IMR-90 (cell line): ENCODE measurements at regions not wholly inside any gene's neighbourhood (a gene's known extent, or its start where the extent isn't known, plus 50 kb on each side); places are given as distances from the start of the nearest gene placed in this dataset.

Experiments used
- ATAC-seq: fragments of 200-7000 bp; cut with Tn5 transposase; 2 replicates; pipeline ENCODE4 v1.9.1; 2020; ENCODE audit warnings: low read depth, mild to moderate bottlenecking, moderate library complexity
- BruUV-seq: library from RNA; stranded (reverse); fragments of 400-500 nt; replicated peaks from 2 replicates; lab custom pipeline; 2021; lab: Mats Ljungman, UMichigan
- CTCF ChIA-PET: fragments of 300-600 bp; formaldehyde crosslinking; extraction: SDS; loops from one replicate; lab custom pipeline; 2021; ENCODE audit warnings: antibody characterized with exemption; lab: Yijun Ruan, JAX
- POLR2A ChIA-PET: fragments of 300-600 bp; sonication (Branson Sonifier 250); formaldehyde crosslinking; loops from one replicate; lab custom pipeline; 2022; ENCODE audit warnings: antibody characterized with exemption; ENCODE audit not compliant: unreplicated experiment; lab: Charles Lee
- DNase-seq: peaks from one replicate; pipeline ENCODE4 v3.0.0; 2013
- H2AFZ ChIP-seq: replicated peaks from 2 replicates; pipeline ENCODE3; 2013; ENCODE audit warnings: low read length, mild to moderate bottlenecking; ENCODE audit not compliant: poor library complexity
- H2AK5ac ChIP-seq: 2 replicates; pipeline ENCODE4 v1.6.1; 2013; ENCODE audit warnings: low read depth, low read length, inconsistent platforms
- H2AK9ac ChIP-seq: replicated peaks from 2 replicates; pipeline ENCODE3; 2013; ENCODE audit warnings: mild to moderate bottlenecking, low read depth, low read length, moderate library complexity; ENCODE audit not compliant: poor library complexity
- H2BK120ac ChIP-seq: 2 replicates; pipeline ENCODE4 v1.6.1; 2013; ENCODE audit warnings: low read depth, low read length, inconsistent platforms
- H2BK15ac ChIP-seq: 3 replicates; pipeline ENCODE4 v1.6.1; 2013; ENCODE audit warnings: low read depth, low read length, inconsistent platforms
- H2BK20ac ChIP-seq: 2 replicates; pipeline ENCODE4 v1.6.1; 2013; ENCODE audit warnings: low read depth, mild to moderate bottlenecking, inconsistent platforms, low read length, moderate library complexity
- H2BK5ac ChIP-seq: 2 replicates; pipeline ENCODE4 v1.6.1; 2013; ENCODE audit warnings: mild to moderate bottlenecking, low read depth, low read length, inconsistent platforms; ENCODE audit not compliant: poor library complexity, severe bottlenecking
- H3K14ac ChIP-seq: replicated peaks from 2 replicates; pipeline ENCODE4 v1.6.1; 2013; ENCODE audit warnings: low read depth, low read length, inconsistent platforms
- H3K18ac ChIP-seq: 2 replicates; pipeline ENCODE4 v1.6.1; 2013; ENCODE audit warnings: low read depth, low read length, control low read depth
- H3K23ac ChIP-seq: 2 replicates; pipeline ENCODE4 v1.6.1; 2013; ENCODE audit warnings: low read depth, low read length, inconsistent platforms
- H3K27ac ChIP-seq: 2 replicates; pipeline ENCODE4 v1.5.1; 2013; ENCODE audit warnings: mild to moderate bottlenecking, control low read depth, low read length; ENCODE audit not compliant: insufficient read depth
- H3K27me3 ChIP-seq: 2 replicates; pipeline ENCODE4 v1.6.1; 2013; ENCODE audit warnings: low read length; ENCODE audit not compliant: control insufficient read depth, insufficient read depth
- H3K36me3 ChIP-seq: 2 replicates; pipeline ENCODE4 v1.6.1; 2013; ENCODE audit warnings: low read length, mixed read lengths; ENCODE audit not compliant: control insufficient read depth, insufficient read depth
- H3K4ac ChIP-seq: 2 replicates; pipeline ENCODE4 v1.6.1; 2013; ENCODE audit warnings: low read depth, low read length, inconsistent platforms
- H3K4me1 ChIP-seq: 2 replicates; pipeline ENCODE4 v1.6.1; 2013; ENCODE audit warnings: low read length, mixed read lengths; ENCODE audit not compliant: control insufficient read depth, insufficient read depth
- H3K4me2 ChIP-seq: 2 replicates; pipeline ENCODE4 v1.6.1; 2013; ENCODE audit warnings: low read depth, mild to moderate bottlenecking, control low read depth, low read length, moderate library complexity
- H3K4me3 ChIP-seq: 2 replicates; pipeline ENCODE4 v1.5.1; 2013; ENCODE audit warnings: low read depth, mild to moderate bottlenecking, control low read depth, low read length, moderate library complexity; ENCODE audit not compliant: insufficient read depth
- H3K56ac ChIP-seq: 2 replicates; pipeline ENCODE4 v1.6.1; 2013; ENCODE audit warnings: low read length, inconsistent platforms; ENCODE audit not compliant: insufficient read depth; ENCODE audit errors: extremely low read depth
- H3K79me1 ChIP-seq, 2 experiments: 2 replicates each; pipeline ENCODE4 v1.6.1; 2013; ENCODE audit warnings: low read length in 2 of 2, inconsistent platforms in 1 of 2, low read depth in 1 of 2
- H3K9ac ChIP-seq: 2 replicates; pipeline ENCODE4 v1.6.1; 2013; ENCODE audit warnings: low read depth, low read length, control low read depth
- H3K9me1 ChIP-seq: 2 replicates; pipeline ENCODE4 v1.6.1; 2013; ENCODE audit warnings: low read length, inconsistent platforms; ENCODE audit not compliant: insufficient read depth
- H3K9me3 ChIP-seq: 2 replicates; pipeline ENCODE4 v1.6.1; 2013; ENCODE audit warnings: low read length; ENCODE audit not compliant: control insufficient read depth, insufficient read depth
- H4K20me1 ChIP-seq: 2 replicates; pipeline ENCODE4 v1.6.1; 2013; ENCODE audit warnings: low read length, inconsistent platforms; ENCODE audit not compliant: insufficient read depth
- H4K5ac ChIP-seq: 2 replicates; pipeline ENCODE4 v1.6.1; 2013; ENCODE audit warnings: mild to moderate bottlenecking, low read depth, low read length, control low read depth
- H4K8ac ChIP-seq, 2 experiments: 2 replicates each; pipeline ENCODE4 v1.6.1; 2013; ENCODE audit warnings: low read depth in 2 of 2, low read length in 2 of 2, control low read depth in 1 of 2, inconsistent platforms in 1 of 2
- H4K91ac ChIP-seq: 2 replicates; pipeline ENCODE4 v1.6.1; 2013; ENCODE audit warnings: low read depth, low read length, inconsistent platforms; ENCODE audit not compliant: insufficient read depth
- BHLHE40 ChIP-seq: fragments of 150-350 bp; IDR thresholded peaks from 2 replicates; pipeline ENCODE4 v1.6.1; 2016; ENCODE audit warnings: mild to moderate bottlenecking, low read depth, low read length
- CEBPB ChIP-seq: IDR thresholded peaks from 2 replicates; pipeline ENCODE4 v1.6.1; 2012; ENCODE audit warnings: low read depth, low read length, improper control_type of control experiment
- CHD1 ChIP-seq: IDR thresholded peaks from 2 replicates; pipeline ENCODE4 v1.6.1; 2012; ENCODE audit warnings: low read depth, low read length, improper control_type of control experiment
- MAFK ChIP-seq: IDR thresholded peaks from 2 replicates; pipeline ENCODE4 v1.6.1; 2012; ENCODE audit warnings: low read depth, low read length, improper control_type of control experiment
- POLR2A ChIP-seq: IDR thresholded peaks from 2 replicates; pipeline ENCODE4 v1.6.1; 2012; ENCODE audit warnings: mild to moderate bottlenecking, low read depth, low read length
- RAD21 ChIP-seq: IDR thresholded peaks from 2 replicates; pipeline ENCODE4 v1.6.1; 2012; ENCODE audit warnings: low read length, improper control_type of control experiment
- RCOR1 ChIP-seq: IDR thresholded peaks from 2 replicates; pipeline ENCODE4 v1.6.1; 2012; ENCODE audit warnings: mild to moderate bottlenecking, low read length, improper control_type of control experiment; ENCODE audit not compliant: insufficient replicate concordance
- SMC3 ChIP-seq: fragments of 150-350 bp; IDR thresholded peaks from 2 replicates; pipeline ENCODE4 v1.6.1; 2016; ENCODE audit warnings: low read depth, mild to moderate bottlenecking, antibody characterized with exemption, low read length, moderate library complexity
- WGBS, 2 experiments: methylation state at CpG; one replicate each; pipeline versions ENCODE4 v1.1.5 to v1.1.7; 2013; ENCODE audit warnings: missing lambda C conversion rate in 2 of 2; ENCODE audit not compliant: insufficient read length in 1 of 2; ENCODE audit errors: extremely low coverage in 2 of 2; 5-methylcytosine and 5-hydroxymethylcytosine counted together
- dilution Hi-C: fragments of 300-500 bp; cut with HindIII; formaldehyde crosslinking; loops from one replicate; pipeline ENCODE4 v1.14.3; 2018; ENCODE audit warnings: low sequenced_read_pairs; ENCODE audit not compliant: unreplicated experiment
- in situ Hi-C: fragments of 300-500 bp; cut with MboI; formaldehyde crosslinking; loops from 3 replicates; pipeline ENCODE4 v1.14.3; 2019; ENCODE audit warnings: low sequenced_read_pairs, inconsistent platforms, mixed read lengths
- intact Hi-C: fragments of 100-400 bp; cut with micrococcal nuclease; formaldehyde crosslinking; loops from 2 replicates; pipeline ENCODE4 v1.10.0; 2022
- TF ChIP-seq, protein P1 (sequence below): fragments of 150-350 bp; IDR thresholded peaks from 2 replicates; pipeline ENCODE4 v1.6.1; 2017; ENCODE audit warnings: mild to moderate bottlenecking, antibody characterized with exemption, low read length, low read depth
- TF ChIP-seq, protein P2 (sequence below): fragments of 150-350 bp; IDR thresholded peaks from 2 replicates; pipeline ENCODE4 v1.6.1; 2016; ENCODE audit warnings: low read depth, mild to moderate bottlenecking, low read length, moderate library complexity, borderline replicate concordance

DNA sequence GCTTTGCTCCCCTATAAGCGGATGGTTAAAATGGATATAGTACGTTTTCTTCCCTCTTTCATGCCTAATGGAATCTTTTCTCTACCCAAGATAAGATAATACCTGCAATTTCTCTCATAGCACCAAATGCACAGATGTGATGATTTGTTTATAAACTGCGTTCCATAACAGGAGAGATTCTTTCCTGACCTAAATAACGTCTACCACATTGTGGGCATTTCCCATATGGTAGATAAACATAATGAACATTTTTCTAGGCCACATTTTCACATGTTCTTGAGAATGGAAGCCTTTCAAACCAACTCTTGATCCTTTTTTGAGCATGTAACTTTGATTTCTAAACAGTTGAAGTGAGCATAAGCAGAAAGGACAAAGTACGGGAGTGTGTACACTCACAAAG lies 448.5 kb downstream of the CSNK1G3 start:
- ATAC-seq = no peak
- H2BK20ac ChIP-seq = no peak overlapping the region
- no peak overlapping the region for H3K4ac ChIP-seq
- dilution Hi-C loops = no loop called here
- POLR2A ChIA-PET = no interaction called here
- H3K14ac ChIP-seq = no peak overlapping the region
- no peak overlapping the region for H2AFZ ChIP-seq
- H3K9me3 ChIP-seq = no peaks in the 10 kb centered on the region
- H4K20me1 ChIP-seq = no peaks in the 10 kb centered on the region
- H2AK9ac ChIP-seq = no peak overlapping the region
- no peak for DNase-seq
- H3K23ac ChIP-seq = no peak overlapping the region
- in situ Hi-C loops = no loop called here
- CTCF ChIA-PET = no interaction called here
- no peak overlapping the region for H4K5ac ChIP-seq
- H3K9me1 ChIP-seq = no peaks in the 10 kb centered on the region
- no peak overlapping the region for H3K27ac ChIP-seq
- WGBS, 2 experiments = no CpG with 5 or more reads among the region's 5 CpGs
- TF ChIP-seq RCOR1 (no peak), RAD21 (no peak), MAFK (no peak), CHD1 (no peak), SMC3 (no peak), BHLHE40 (no peak), POLR2A (no peak), CEBPB (no peak)
- TF ChIP-seq, protein P1, sequence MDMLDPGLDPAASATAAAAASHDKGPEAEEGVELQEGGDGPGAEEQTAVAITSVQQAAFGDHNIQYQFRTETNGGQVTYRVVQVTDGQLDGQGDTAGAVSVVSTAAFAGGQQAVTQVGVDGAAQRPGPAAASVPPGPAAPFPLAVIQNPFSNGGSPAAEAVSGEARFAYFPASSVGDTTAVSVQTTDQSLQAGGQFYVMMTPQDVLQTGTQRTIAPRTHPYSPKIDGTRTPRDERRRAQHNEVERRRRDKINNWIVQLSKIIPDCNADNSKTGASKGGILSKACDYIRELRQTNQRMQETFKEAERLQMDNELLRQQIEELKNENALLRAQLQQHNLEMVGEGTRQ = no peak
- TF ChIP-seq, protein P2, sequence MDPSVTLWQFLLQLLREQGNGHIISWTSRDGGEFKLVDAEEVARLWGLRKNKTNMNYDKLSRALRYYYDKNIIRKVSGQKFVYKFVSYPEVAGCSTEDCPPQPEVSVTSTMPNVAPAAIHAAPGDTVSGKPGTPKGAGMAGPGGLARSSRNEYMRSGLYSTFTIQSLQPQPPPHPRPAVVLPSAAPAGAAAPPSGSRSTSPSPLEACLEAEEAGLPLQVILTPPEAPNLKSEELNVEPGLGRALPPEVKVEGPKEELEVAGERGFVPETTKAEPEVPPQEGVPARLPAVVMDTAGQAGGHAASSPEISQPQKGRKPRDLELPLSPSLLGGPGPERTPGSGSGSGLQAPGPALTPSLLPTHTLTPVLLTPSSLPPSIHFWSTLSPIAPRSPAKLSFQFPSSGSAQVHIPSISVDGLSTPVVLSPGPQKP = no peak
- no peak overlapping the region for H2BK15ac ChIP-seq
- no peak overlapping the region for H2AK5ac ChIP-seq
- no peaks in the 10 kb centered on the region for H3K4me1 ChIP-seq
- H4K8ac ChIP-seq = no peak overlapping the region
- H3K18ac ChIP-seq = no peak overlapping the region
- no peak overlapping the region for H3K4me2 ChIP-seq
- no peak overlapping the region for H3K9ac ChIP-seq
- no peak overlapping the region for H2BK120ac ChIP-seq
- H3K27me3 ChIP-seq = no peaks in the 10 kb centered on the region
- H3K36me3 ChIP-seq = no peaks in the 10 kb centered on the region
- no TSS peak for BruUV-seq
- H3K56ac ChIP-seq = no peak overlapping the region
- no peaks in the 10 kb centered on the region for H3K79me1 ChIP-seq
- intact Hi-C loops = no loop called here
- H2BK5ac ChIP-seq = no peak overlapping the region
- H4K91ac ChIP-seq = no peak overlapping the region
- no peak overlapping the region for H3K4me3 ChIP-seq
